Loucy (cell line): ENCODE measurements at regions not wholly inside any gene's neighbourhood (a gene's known extent, or its start where the extent isn't known, plus 50 kb on each side); places are given as distances from the start of the nearest gene placed in this dataset.
"Not testable (repeated sequence)": the region's sequence is repeated elsewhere in the genome, so short reads cannot be mapped to it uniquely, and the experiment has no call there.

Experiments used
- H2AFZ ChIP-seq: fragments of 200-600 bp; sonication (generic); 2 replicates; pipeline ENCODE4 v1.6.0; 2016; ENCODE audit warnings: antibody characterized with exemption, mild to moderate bottlenecking, low read length, moderate library complexity
- H3F3A ChIP-seq: fragments of 200-600 bp; 2 replicates; pipeline ENCODE4 v1.6.0; 2016; ENCODE audit warnings: antibody characterized with exemption, low read depth, mild to moderate bottlenecking
- H3K27me3 ChIP-seq: fragments of 200-600 bp; sonication (generic); 2 replicates; pipeline ENCODE4 v1.6.1; 2014; ENCODE audit warnings: low read length, mild to moderate bottlenecking; ENCODE audit not compliant: insufficient read depth, poor library complexity, severe bottlenecking
- H3K36me3 ChIP-seq: fragments of 200-600 bp; sonication (generic); 2 replicates; pipeline ENCODE4 v1.6.1; 2016; ENCODE audit warnings: low read length; ENCODE audit not compliant: insufficient read depth
- H3K4me1 ChIP-seq: fragments of 200-600 bp; sonication (generic); 2 replicates; pipeline ENCODE4 v1.5.1; 2014; ENCODE audit warnings: low read length, mild to moderate bottlenecking; ENCODE audit not compliant: insufficient read depth, poor library complexity, severe bottlenecking
- H3K4me2 ChIP-seq: fragments of 200-600 bp; sonication (generic); 2 replicates; pipeline ENCODE4 v1.6.0; 2014; ENCODE audit warnings: antibody characterized with exemption, low read length, low read depth, mild to moderate bottlenecking; ENCODE audit not compliant: poor library complexity, severe bottlenecking
- H3K4me3 ChIP-seq: fragments of 200-600 bp; sonication (generic); 2 replicates; pipeline ENCODE4 v1.5.1; 2014; ENCODE audit warnings: low read length, mild to moderate bottlenecking, mixed read lengths; ENCODE audit not compliant: poor library complexity, severe bottlenecking
- H3K79me2 ChIP-seq: fragments of 200-600 bp; sonication (generic); 2 replicates; pipeline ENCODE4 v1.6.1; 2014; ENCODE audit warnings: low read length; ENCODE audit not compliant: insufficient read depth
- H3K9ac ChIP-seq: fragments of 200-600 bp; sonication (generic); 2 replicates; pipeline ENCODE4 v1.6.0; 2014; ENCODE audit warnings: mild to moderate bottlenecking, low read depth, low read length, moderate library complexity; ENCODE audit not compliant: poor library complexity, severe bottlenecking
- H3K9me2 ChIP-seq: fragments of 200-600 bp; sonication (generic); replicated peaks from 2 replicates; pipeline ENCODE4 v1.6.1; 2016; ENCODE audit warnings: low read depth, low read length, mixed read lengths
- H3K9me3 ChIP-seq: fragments of 200-600 bp; sonication (generic); 2 replicates; pipeline ENCODE4 v1.6.1; 2014; ENCODE audit warnings: mild to moderate bottlenecking, antibody characterized with exemption, low read length, low read depth; ENCODE audit not compliant: insufficient read depth
- H4K20me1 ChIP-seq: fragments of 200-600 bp; sonication (generic); 2 replicates; pipeline ENCODE4 v1.6.0; 2014; ENCODE audit warnings: antibody characterized with exemption, low read length, mild to moderate bottlenecking; ENCODE audit not compliant: insufficient read depth, poor library complexity, severe bottlenecking
- EZH2phosphoT487 ChIP-seq: fragments of 200-600 bp; IDR thresholded peaks from 2 replicates; pipeline ENCODE4 v1.6.1; 2018; ENCODE audit warnings: antibody characterized with exemption, mild to moderate bottlenecking, moderate library complexity, borderline replicate concordance
- TF ChIP-seq, protein P1 (sequence below): fragments of 200-600 bp; sonication (generic); conservative IDR thresholded peaks from 2 replicates; pipeline ENCODE4 v1.5.1; 2014; ENCODE audit warnings: mild to moderate bottlenecking, antibody characterized with exemption, low read length

DNA sequence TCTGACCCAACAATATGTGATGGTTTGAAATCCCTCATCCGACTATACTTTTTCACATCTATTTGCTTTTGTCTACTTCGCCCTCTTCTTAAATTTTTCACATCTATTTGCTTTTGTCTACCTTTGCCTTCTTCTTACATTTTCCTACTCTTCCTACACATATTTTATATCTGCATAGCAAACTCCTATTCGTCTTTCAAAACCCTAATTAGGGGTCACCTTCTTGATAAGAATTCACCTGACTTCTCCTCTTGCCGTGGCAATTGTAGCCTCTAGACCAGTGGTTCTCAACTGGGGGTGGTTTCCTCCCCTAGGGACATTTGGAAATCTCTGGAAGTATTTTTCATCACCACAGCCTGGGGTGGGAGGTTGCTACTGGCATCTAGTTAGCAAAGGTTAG is 607.4 kb downstream of the NTRK3 start:
- Histone ChIP-seq H3F3A (no peaks in the 10 kb centered on the region), H2AFZ (no peak overlapping the region), H3K79me2 (no peaks in the 10 kb centered on the region), H3K9me2 (no peaks in the 10 kb centered on the region), H3K27me3 (no peaks in the 10 kb centered on the region), H3K36me3 (no peaks in the 10 kb centered on the region), H4K20me1 (no peaks in the 10 kb centered on the region), H3K9ac (no peak overlapping the region), H3K4me2 (no peak overlapping the region), H3K9me3 (no peaks in the 10 kb centered on the region), H3K4me3 (no peak overlapping the region), H3K4me1 (no peaks in the 10 kb centered on the region)
- TF ChIP-seq EZH2phosphoT487, result no peak
- TF ChIP-seq, protein P1, sequence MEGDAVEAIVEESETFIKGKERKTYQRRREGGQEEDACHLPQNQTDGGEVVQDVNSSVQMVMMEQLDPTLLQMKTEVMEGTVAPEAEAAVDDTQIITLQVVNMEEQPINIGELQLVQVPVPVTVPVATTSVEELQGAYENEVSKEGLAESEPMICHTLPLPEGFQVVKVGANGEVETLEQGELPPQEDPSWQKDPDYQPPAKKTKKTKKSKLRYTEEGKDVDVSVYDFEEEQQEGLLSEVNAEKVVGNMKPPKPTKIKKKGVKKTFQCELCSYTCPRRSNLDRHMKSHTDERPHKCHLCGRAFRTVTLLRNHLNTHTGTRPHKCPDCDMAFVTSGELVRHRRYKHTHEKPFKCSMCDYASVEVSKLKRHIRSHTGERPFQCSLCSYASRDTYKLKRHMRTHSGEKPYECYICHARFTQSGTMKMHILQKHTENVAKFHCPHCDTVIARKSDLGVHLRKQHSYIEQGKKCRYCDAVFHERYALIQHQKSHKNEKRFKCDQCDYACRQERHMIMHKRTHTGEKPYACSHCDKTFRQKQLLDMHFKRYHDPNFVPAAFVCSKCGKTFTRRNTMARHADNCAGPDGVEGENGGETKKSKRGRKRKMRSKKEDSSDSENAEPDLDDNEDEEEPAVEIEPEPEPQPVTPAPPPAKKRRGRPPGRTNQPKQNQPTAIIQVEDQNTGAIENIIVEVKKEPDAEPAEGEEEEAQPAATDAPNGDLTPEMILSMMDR, result no peak

DNA sequence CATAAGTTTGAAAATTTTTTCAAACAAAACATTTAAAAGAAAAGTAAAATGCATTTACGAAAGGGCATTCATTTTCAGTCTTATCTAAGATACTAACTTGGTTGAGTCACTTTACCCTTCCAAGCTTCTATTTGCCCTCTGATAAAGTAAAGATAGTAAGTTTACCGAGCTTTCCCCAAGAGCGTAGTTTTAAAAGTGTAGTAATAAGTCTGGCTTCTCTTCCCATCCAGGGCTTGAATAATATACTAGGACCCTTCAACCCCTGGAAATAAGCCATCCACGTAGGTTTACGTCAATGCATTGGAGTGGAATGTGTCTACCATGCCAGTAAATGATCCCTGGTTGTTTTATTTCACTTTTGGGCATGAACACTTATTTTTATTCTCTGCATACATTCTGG is 608.3 kb downstream of the NTRK3 start:
- H3K9me3 ChIP-seq, result no peaks in the 10 kb centered on the region
- no peak overlapping the region for H2AFZ ChIP-seq
- no peaks in the 10 kb centered on the region for H3K27me3 ChIP-seq
- H3K79me2 ChIP-seq, result no peaks in the 10 kb centered on the region
- TF ChIP-seq EZH2phosphoT487, result no peak
- TF ChIP-seq, protein P1, result no peak
- no peak overlapping the region for H3K9ac ChIP-seq
- no peak overlapping the region for H3K4me2 ChIP-seq
- H3K4me1 ChIP-seq, result no peaks in the 10 kb centered on the region
- no peak overlapping the region for H3K4me3 ChIP-seq
- no peaks in the 10 kb centered on the region for H3K9me2 ChIP-seq
- no peaks in the 10 kb centered on the region for H3F3A ChIP-seq
- no peaks in the 10 kb centered on the region for H3K36me3 ChIP-seq
- no peaks in the 10 kb centered on the region for H4K20me1 ChIP-seq

DNA sequence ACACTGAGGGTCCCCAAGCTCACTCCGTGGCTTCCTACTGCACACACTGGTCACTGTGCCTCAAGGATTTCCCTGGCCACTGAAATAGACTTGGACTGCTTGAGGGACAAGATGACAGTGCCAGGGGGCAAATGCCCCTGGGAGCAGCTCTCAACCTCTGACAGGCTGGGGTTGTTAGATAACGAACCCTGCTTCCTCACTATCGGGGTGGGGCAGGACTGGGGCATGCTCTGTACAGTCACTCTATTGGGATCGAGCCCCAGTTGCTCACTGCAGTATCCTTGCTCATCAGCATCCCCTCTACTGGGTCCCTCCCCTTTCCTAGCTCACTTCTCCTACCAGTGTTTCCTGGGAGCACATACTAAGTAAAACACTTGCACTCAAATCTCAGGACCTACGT is 610.8 kb downstream of the NTRK3 start:
- Histone ChIP-seq H2AFZ (no peak overlapping the region), H3K36me3 (no peaks in the 10 kb centered on the region), H3K4me3 (no peak overlapping the region), H3K9ac (no peak overlapping the region), H4K20me1 (no peaks in the 10 kb centered on the region), H3K9me3 (no peaks in the 10 kb centered on the region), H3K27me3 (no peaks in the 10 kb centered on the region), H3K79me2 (no peaks in the 10 kb centered on the region), H3K4me1 (no peaks in the 10 kb centered on the region), H3F3A (no peaks in the 10 kb centered on the region), H3K9me2 (no peaks in the 10 kb centered on the region), H3K4me2 (no peak overlapping the region)
- TF ChIP-seq, protein P1, result no peak
- TF ChIP-seq EZH2phosphoT487, result no peak

DNA sequence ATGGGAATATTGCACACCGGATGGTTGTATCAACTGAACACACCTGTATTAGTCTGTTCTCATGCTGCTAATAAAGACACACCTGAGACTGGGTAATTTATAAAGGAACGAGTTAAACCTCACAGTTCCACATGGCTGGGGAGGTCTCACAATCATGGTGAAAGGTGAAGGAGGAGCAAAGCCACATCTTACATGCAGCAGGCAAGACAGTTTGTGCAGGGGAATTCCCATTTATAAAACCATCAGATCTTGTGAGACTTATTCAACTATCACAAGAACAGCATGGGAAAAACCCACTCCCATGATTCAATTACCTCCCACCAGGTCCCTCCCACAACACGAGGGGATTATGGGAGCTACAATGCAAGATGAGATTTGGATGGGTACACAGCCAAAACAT is 613.5 kb downstream of the NTRK3 start:
- not testable (repeated sequence) for H3K79me2 ChIP-seq, H3F3A ChIP-seq, H3K4me3 ChIP-seq

More for the DNA sequence above, 613.5 kb downstream of the NTRK3 start:
- not testable (repeated sequence) for H3K9ac ChIP-seq, H3K36me3 ChIP-seq, H3K4me1 ChIP-seq, H3K9me2 ChIP-seq, H3K4me2 ChIP-seq, H3K9me3 ChIP-seq, H4K20me1 ChIP-seq, H2AFZ ChIP-seq, H3K27me3 ChIP-seq
